ENCODE measurements at regions not wholly inside any gene's neighbourhood (a gene's known extent, or its start where the extent isn't known, plus 50 kb on each side); places are given as distances from the start of the nearest gene placed in this dataset.

DNA sequence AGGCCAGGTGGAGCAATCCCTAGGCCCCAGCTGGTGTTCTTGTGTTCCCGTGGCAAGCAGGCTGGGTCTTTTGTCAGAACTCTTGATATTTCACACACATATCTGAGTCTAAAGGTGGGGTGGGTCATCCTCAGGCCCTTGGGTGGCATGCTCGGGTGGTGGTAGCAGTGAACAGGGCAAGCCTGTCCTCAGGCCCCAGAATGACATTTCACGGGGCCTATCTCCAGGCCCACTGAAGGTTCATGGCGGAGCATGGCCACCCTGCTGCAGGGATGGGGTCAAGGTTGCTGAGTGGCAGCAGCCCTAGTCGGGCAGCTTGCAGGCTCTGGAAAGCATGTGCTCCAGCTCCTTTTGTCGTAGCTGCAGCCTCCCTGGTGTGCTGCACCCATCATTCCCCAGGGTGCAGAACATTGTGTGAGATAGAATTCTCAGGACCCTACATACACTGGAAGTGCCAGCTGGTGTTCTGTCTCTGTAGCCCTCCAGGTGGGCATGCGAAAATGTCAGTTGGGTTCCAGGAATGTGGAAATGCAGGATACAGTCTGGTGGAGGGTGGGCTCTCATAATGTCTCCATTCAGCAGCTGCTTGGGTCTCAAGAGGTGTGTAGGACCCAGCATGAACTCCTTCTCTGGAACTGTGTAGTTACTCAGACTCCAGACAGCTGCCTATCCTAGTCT lies 1571.8 kb downstream of the STIM2 start:
- TF ChIP-seq CTCF (IDR thresholded peaks at IDR 0.05; ENCODE audit: insufficient read depth, low read length) (no peak), REST (IDR thresholded peaks at IDR 0.05; ENCODE audit: insufficient replicate concordance, low read depth) (no peak), POLR2AphosphoS5 (IDR thresholded peaks at IDR 0.05; ENCODE audit: low read depth) (no peak)

All from HL-60 (cell line).